Glomerular endothelial cell (primary cell): ENCODE measurements at regions not wholly inside any gene's neighbourhood (a gene's known extent, or its start where the extent isn't known, plus 50 kb on each side); places are given as distances from the start of the nearest gene placed in this dataset.
"Not testable (repeated sequence)": the region's sequence is repeated elsewhere in the genome, so short reads cannot be mapped to it uniquely, and the experiment has no call there.

Experiments
- DNase-seq: peaks from one replicate; pipeline ENCODE4 v3.0.0-alpha.2; 2011; ENCODE audit warnings: low read depth, low spot score; ENCODE audit errors: extremely low read depth

- no peak for DNase-seq
Measured at GRCh38 chr10:25076506-25077177, 60.2 kb downstream of the THNSL1 start.

- DNase-seq, result no peak
Measured at GRCh38 chr10:25078658-25079431, 62.4 kb downstream of the THNSL1 start.

GRCh38 chr10:25080880-25081581 is 64.6 kb downstream of the THNSL1 start:
- DNase-seq, result no peak

- DNase-seq, result no peak
Measured at GRCh38 chr10:25082276-25083204, 66.1 kb downstream of the THNSL1 start.

GRCh38 chr10:25083546-25084111 is 67.2 kb downstream of the THNSL1 start:
- no peak for DNase-seq

GRCh38 chr10:25084447-25084846 is 68.0 kb downstream of the THNSL1 start:
- no peak for DNase-seq

GRCh38 chr10:25094590-25094989 is 78.2 kb downstream of the THNSL1 start:
- no peak for DNase-seq

- no peak for DNase-seq
Measured at GRCh38 chr10:25097669-25098411, 77.0 kb upstream of the GPR158 start.

GRCh38 chr10:25100141-25100540 is 74.7 kb upstream of the GPR158 start:
- DNase-seq, result no peak

- no peak for DNase-seq
Measured at GRCh38 chr10:25101461-25102146, 73.2 kb upstream of the GPR158 start.

- no peak for DNase-seq
Measured at GRCh38 chr10:25102147-25102822, 72.5 kb upstream of the GPR158 start.

- no peak for DNase-seq
Measured at GRCh38 chr10:25103703-25104102, 71.1 kb upstream of the GPR158 start.

- DNase-seq, result no peak
Measured at GRCh38 chr10:25104441-25104840, 70.4 kb upstream of the GPR158 start.

- DNase-seq, result no peak
Measured at GRCh38 chr10:25105262-25105661, 69.5 kb upstream of the GPR158 start.

- no peak for DNase-seq
Measured at GRCh38 chr10:25105743-25106260, 69.0 kb upstream of the GPR158 start.

- DNase-seq, result no peak
Measured at GRCh38 chr10:25107756-25108155, 67.0 kb upstream of the GPR158 start.

GRCh38 chr10:25109896-25110295 is 64.9 kb upstream of the GPR158 start:
- not testable (repeated sequence) for DNase-seq

- no peak for DNase-seq
Measured at GRCh38 chr10:25112016-25112415, 62.8 kb upstream of the GPR158 start.
